Neural cell (in vitro differentiated cells): ENCODE measurements at regions not wholly inside any gene's neighbourhood (a gene's known extent, or its start where the extent isn't known, plus 50 kb on each side); places are given as distances from the start of the nearest gene placed in this dataset.
"Not testable (repeated sequence)": the region's sequence is repeated elsewhere in the genome, so short reads cannot be mapped to it uniquely, and the experiment has no call there.

Experiments
- H2AFZ ChIP-seq: fragments of 200-600, 300-800 bp; sonication (generic), shearing (Covaris generic); 2 replicates; pipeline ENCODE4 v1.6.0; 2014; ENCODE audit warnings: low read depth, mild to moderate bottlenecking, antibody characterized with exemption, low read length, moderate library complexity
- H3F3A ChIP-seq: fragments of 200-600 bp; shearing (Covaris generic); 2 replicates; pipeline ENCODE4 v1.6.1; 2016; ENCODE audit warnings: mild to moderate bottlenecking, moderate library complexity, mixed read lengths, antibody characterized with exemption, low read length; ENCODE audit not compliant: insufficient read depth, poor library complexity, severe bottlenecking
- H3K27ac ChIP-seq: fragments of 200-600, 300-800 bp; sonication (generic), shearing (Covaris generic); 2 replicates; pipeline ENCODE4 v1.5.1; 2014; ENCODE audit warnings: mild to moderate bottlenecking, low read length, moderate library complexity
- H3K27me3 ChIP-seq: fragments of 300-800, 200-600 bp; sonication (generic), shearing (Covaris generic); 2 replicates; pipeline ENCODE4 v1.6.0; 2014; ENCODE audit warnings: mild to moderate bottlenecking, low read depth, low read length, moderate library complexity; ENCODE audit not compliant: insufficient read depth
- H3K36me3 ChIP-seq: fragments of 300-800, 200-600 bp; sonication (generic), shearing (Covaris generic); 2 replicates; pipeline ENCODE4 v1.5.1; 2014; ENCODE audit warnings: mild to moderate bottlenecking, antibody characterized with exemption, low read length, moderate library complexity; ENCODE audit not compliant: insufficient read depth
- H3K4me2 ChIP-seq: fragments of 300-800, 200-600 bp; sonication (generic), shearing (Covaris generic); 2 replicates; pipeline ENCODE4 v1.6.0; 2014; ENCODE audit warnings: mild to moderate bottlenecking, low read length
- H3K4me3 ChIP-seq: fragments of 300-800, 200-600 bp; sonication (generic), shearing (Covaris generic); 2 replicates; pipeline ENCODE4 v1.5.1; 2014; ENCODE audit warnings: mild to moderate bottlenecking, low read length, moderate library complexity
- H3K79me2 ChIP-seq: fragments of 200-600 bp; shearing (Covaris generic); replicated peaks from 2 replicates; pipeline ENCODE4 v1.6.0; 2014; ENCODE audit warnings: mild to moderate bottlenecking, low read length, moderate library complexity; ENCODE audit not compliant: insufficient read depth
- H3K9ac ChIP-seq: fragments of 300-800, 200-600 bp; sonication (generic), shearing (Covaris generic); 2 replicates; pipeline ENCODE4 v1.6.1; 2016; ENCODE audit warnings: mild to moderate bottlenecking, low read length, mixed read lengths
- H3K9me2 ChIP-seq: fragments of 200-600 bp; shearing (Covaris generic); 2 replicates; pipeline ENCODE4 v1.6.1; 2016; ENCODE audit warnings: mild to moderate bottlenecking, low read length, mixed read lengths; ENCODE audit not compliant: insufficient read depth
- H3K9me3 ChIP-seq: fragments of 200-600, 300-800 bp; sonication (generic), shearing (Covaris generic); 2 replicates; pipeline ENCODE4 v1.6.1; 2016; ENCODE audit warnings: mild to moderate bottlenecking, mixed run types, low read length, moderate library complexity, mixed read lengths
- H4K20me1 ChIP-seq: fragments of 200-600 bp; shearing (Covaris generic); 2 replicates; pipeline ENCODE4 v1.6.1; 2016; ENCODE audit warnings: mild to moderate bottlenecking, mixed run types; ENCODE audit not compliant: insufficient read depth
- EP300 ChIP-seq: fragments of 450-650 bp; conservative IDR thresholded peaks from 2 replicates; pipeline ENCODE4 v1.6.1; 2014; ENCODE audit warnings: antibody characterized with exemption, mild to moderate bottlenecking, moderate library complexity; ENCODE audit not compliant: poor library complexity, severe bottlenecking
- EZH2 ChIP-seq: fragments of 200-600, 300-800 bp; shearing (Covaris generic), sonication (generic); IDR thresholded peaks from 2 replicates; pipeline ENCODE4 v1.6.1; 2014; ENCODE audit warnings: antibody characterized with exemption, low read length, borderline replicate concordance, mild to moderate bottlenecking; ENCODE audit not compliant: insufficient read depth, poor library complexity, severe bottlenecking
- MXI1 ChIP-seq: fragments of 450-650 bp; conservative IDR thresholded peaks from 2 replicates; pipeline ENCODE4 v1.6.1; 2014; ENCODE audit warnings: antibody characterized with exemption, mild to moderate bottlenecking; ENCODE audit not compliant: poor library complexity, severe bottlenecking
- POLR2AphosphoS5 ChIP-seq: IDR thresholded peaks from 2 replicates; pipeline ENCODE4 v1.6.1; 2012
- RAD21 ChIP-seq: fragments of 450-650 bp; conservative IDR thresholded peaks from 2 replicates; pipeline ENCODE4 v1.6.1; 2014; ENCODE audit warnings: antibody characterized with exemption, mild to moderate bottlenecking, moderate library complexity
- SMC3 ChIP-seq: fragments of 450-650 bp; conservative IDR thresholded peaks from 2 replicates; pipeline ENCODE4 v1.6.1; 2014; ENCODE audit warnings: antibody characterized with exemption, mild to moderate bottlenecking, moderate library complexity; ENCODE audit not compliant: poor library complexity
- TAF1 ChIP-seq: IDR thresholded peaks from 2 replicates; pipeline ENCODE4 v1.6.1; 2012; ENCODE audit warnings: low read depth
- TF ChIP-seq, protein P1 (sequence below): IDR thresholded peaks from 2 replicates; pipeline ENCODE4 v1.6.1; 2012; ENCODE audit warnings: borderline replicate concordance
- TF ChIP-seq, protein P2 (sequence below): fragments of 450-650 bp; IDR thresholded peaks from 2 replicates; pipeline ENCODE4 v1.5.1; 2014; ENCODE audit warnings: antibody characterized with exemption, mild to moderate bottlenecking, moderate library complexity; ENCODE audit not compliant: poor library complexity, severe bottlenecking

DNA sequence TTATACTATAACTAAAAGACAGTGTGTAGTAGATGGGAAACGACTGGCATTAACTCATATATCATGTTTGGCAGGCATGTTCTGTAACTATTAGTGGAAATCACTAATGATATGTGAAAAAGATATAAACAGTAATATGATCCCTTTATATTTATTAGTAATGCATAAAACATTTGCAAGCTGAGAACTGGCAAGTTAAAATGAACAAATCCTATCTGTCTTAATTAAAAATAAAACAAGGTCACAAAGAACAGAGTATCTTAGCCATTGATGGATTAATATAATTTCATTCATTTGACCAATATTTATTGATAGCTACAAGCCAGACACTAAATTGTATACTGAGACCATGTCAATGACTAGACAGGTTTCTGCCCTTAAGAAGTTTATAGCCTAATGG is 154.5 kb downstream of the CRPPA start:
- TF ChIP-seq, protein P1, sequence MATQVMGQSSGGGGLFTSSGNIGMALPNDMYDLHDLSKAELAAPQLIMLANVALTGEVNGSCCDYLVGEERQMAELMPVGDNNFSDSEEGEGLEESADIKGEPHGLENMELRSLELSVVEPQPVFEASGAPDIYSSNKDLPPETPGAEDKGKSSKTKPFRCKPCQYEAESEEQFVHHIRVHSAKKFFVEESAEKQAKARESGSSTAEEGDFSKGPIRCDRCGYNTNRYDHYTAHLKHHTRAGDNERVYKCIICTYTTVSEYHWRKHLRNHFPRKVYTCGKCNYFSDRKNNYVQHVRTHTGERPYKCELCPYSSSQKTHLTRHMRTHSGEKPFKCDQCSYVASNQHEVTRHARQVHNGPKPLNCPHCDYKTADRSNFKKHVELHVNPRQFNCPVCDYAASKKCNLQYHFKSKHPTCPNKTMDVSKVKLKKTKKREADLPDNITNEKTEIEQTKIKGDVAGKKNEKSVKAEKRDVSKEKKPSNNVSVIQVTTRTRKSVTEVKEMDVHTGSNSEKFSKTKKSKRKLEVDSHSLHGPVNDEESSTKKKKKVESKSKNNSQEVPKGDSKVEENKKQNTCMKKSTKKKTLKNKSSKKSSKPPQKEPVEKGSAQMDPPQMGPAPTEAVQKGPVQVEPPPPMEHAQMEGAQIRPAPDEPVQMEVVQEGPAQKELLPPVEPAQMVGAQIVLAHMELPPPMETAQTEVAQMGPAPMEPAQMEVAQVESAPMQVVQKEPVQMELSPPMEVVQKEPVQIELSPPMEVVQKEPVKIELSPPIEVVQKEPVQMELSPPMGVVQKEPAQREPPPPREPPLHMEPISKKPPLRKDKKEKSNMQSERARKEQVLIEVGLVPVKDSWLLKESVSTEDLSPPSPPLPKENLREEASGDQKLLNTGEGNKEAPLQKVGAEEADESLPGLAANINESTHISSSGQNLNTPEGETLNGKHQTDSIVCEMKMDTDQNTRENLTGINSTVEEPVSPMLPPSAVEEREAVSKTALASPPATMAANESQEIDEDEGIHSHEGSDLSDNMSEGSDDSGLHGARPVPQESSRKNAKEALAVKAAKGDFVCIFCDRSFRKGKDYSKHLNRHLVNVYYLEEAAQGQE, result no peak
- TF ChIP-seq EZH2 (no peak), RAD21 (no peak), EP300 (no peak), SMC3 (no peak), MXI1 (no peak), TAF1 (no peak), POLR2AphosphoS5 (no peak)
- TF ChIP-seq, protein P2, sequence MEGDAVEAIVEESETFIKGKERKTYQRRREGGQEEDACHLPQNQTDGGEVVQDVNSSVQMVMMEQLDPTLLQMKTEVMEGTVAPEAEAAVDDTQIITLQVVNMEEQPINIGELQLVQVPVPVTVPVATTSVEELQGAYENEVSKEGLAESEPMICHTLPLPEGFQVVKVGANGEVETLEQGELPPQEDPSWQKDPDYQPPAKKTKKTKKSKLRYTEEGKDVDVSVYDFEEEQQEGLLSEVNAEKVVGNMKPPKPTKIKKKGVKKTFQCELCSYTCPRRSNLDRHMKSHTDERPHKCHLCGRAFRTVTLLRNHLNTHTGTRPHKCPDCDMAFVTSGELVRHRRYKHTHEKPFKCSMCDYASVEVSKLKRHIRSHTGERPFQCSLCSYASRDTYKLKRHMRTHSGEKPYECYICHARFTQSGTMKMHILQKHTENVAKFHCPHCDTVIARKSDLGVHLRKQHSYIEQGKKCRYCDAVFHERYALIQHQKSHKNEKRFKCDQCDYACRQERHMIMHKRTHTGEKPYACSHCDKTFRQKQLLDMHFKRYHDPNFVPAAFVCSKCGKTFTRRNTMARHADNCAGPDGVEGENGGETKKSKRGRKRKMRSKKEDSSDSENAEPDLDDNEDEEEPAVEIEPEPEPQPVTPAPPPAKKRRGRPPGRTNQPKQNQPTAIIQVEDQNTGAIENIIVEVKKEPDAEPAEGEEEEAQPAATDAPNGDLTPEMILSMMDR, result no peak
- Histone ChIP-seq H4K20me1 (no peaks in the 10 kb centered on the region), H3F3A (no peaks in the 10 kb centered on the region), H3K4me3 (no peak overlapping the region), H3K27me3 (no peaks in the 10 kb centered on the region), H3K4me2 (no peak overlapping the region), H3K9me2 (no peaks in the 10 kb centered on the region), H3K9me3 (no peaks in the 10 kb centered on the region), H3K27ac (no peak overlapping the region), H3K9ac (no peak overlapping the region), H3K36me3 (no peaks in the 10 kb centered on the region), H3K79me2 (no peaks in the 10 kb centered on the region), H2AFZ (no peak overlapping the region)

DNA sequence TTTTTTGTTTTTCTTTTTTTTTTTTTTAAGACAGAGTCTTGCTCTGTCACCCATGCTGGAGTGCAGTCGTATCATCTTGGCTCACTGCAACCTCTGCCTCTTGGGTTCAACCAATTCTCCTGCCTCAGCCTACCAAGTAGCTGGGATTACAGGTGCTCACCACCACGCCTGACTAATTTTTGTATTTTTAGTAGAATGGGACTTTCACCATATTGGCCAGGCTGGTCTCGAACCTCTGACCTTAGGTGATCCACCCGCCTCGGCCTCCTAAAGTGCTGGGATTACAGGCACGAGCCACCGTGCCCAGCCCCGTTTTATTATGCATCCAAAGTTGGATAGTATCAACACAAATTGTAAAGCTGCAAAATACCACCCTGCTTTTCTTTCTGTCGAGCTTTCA is 154.9 kb downstream of the CRPPA start:
- not testable (repeated sequence) for H3K4me3 ChIP-seq, H3K27ac ChIP-seq, H3K9me3 ChIP-seq, H3F3A ChIP-seq, H3K36me3 ChIP-seq, H3K4me2 ChIP-seq, H3K9ac ChIP-seq, H3K9me2 ChIP-seq, H3K27me3 ChIP-seq, H3K79me2 ChIP-seq, H2AFZ ChIP-seq, H4K20me1 ChIP-seq

DNA sequence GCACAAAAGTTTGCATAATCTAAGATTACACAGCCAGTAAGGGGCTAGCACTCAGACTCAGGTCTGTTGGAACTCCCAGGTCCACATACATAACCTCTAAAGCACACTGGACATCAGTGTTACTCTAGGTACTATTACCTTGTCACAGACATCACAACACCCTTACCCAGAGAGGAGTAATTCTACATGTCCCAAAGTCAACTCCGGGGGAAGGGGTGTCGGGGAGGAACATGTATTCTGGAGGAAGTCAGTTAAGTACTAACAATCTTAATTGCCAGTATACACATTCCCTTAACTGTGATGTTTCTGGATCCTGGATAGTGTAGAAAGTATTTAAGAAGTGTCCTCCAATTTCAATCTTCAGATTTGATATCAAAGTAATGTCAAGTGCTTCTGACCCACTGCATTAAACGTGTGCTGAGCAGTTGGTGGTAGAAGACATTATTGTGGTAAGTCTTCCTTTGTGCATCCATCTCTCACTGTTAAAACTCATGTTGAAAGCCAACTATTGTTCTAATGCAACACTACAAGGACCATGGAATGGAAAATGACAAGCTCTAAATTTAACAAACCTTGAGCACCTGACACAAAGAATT is 155.4 kb downstream of the CRPPA start:
- TF ChIP-seq TAF1, result no peak
- no peak for TF ChIP-seq RAD21
- TF ChIP-seq, protein P1, result no peak
- TF ChIP-seq, protein P2, result no peak
- TF ChIP-seq EP300, result no peak
- no peak for TF ChIP-seq POLR2AphosphoS5
- TF ChIP-seq EZH2, result no peak
- no peak for TF ChIP-seq SMC3
- no peak for TF ChIP-seq MXI1

More for the DNA sequence above, 155.4 kb downstream of the CRPPA start:
- Histone ChIP-seq H3K9me3 (no peaks in the 10 kb centered on the region), H3K9me2 (no peaks in the 10 kb centered on the region), H3F3A (no peaks in the 10 kb centered on the region), H3K36me3 (no peaks in the 10 kb centered on the region), H3K4me3 (no peak overlapping the region), H2AFZ (no peak overlapping the region), H3K79me2 (no peaks in the 10 kb centered on the region), H4K20me1 (no peaks in the 10 kb centered on the region), H3K27me3 (no peaks in the 10 kb centered on the region), H3K27ac (no peak overlapping the region), H3K9ac (no peak overlapping the region), H3K4me2 (no peak overlapping the region)
